ENCODE measurements at regions not wholly inside any gene's neighbourhood (a gene's known extent, or its start where the extent isn't known, plus 50 kb on each side); places are given as distances from the start of the nearest gene placed in this dataset.

DNA sequence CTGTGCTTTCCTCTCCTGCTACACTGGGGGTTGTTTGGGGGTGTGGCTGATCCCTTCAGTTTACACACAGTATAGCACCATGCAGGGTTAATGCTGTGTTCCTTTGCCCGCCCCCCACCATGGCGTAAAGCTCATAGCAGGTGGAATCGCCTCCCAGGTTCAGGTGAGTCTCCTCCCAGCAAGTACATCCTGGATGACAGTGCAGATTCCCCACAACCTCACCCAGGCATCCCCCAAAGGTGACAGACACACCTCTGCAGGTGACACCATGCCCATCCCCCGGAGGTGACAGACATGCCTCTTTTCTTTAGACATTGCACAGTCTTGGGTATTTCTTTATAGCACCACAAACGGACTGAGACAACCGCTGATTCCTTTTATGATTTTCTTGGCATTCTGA is 343.7 kb downstream of the BRD1 start:
- no peak overlapping the region for H3K27ac ChIP-seq (ENCODE audit: insufficient read depth, low read length)
- no CpG with 5 or more reads among the region's 6 CpGs for WGBS, 2 experiments (ENCODE audit: extremely low coverage in 2 of 2, insufficient read length in 1 of 2)
- in situ Hi-C loops (cut with MboI; ENCODE audit: low sequenced_read_pairs) (no loop called here), intact Hi-C loops (cut with micrococcal nuclease) (no loop called here), dilution Hi-C loops (cut with HindIII; ENCODE audit: low sequenced_read_pairs, unreplicated experiment) (no loop called here)
- no TSS peak for BruUV-seq (replicated peaks)
- H3K9ac ChIP-seq (ENCODE audit: low read depth, low read length) = no peak overlapping the region
- H3K9me3 ChIP-seq (ENCODE audit: control insufficient read depth, insufficient read depth, low read length) = peaks cover 47% of the 10 kb centered on the region
- no peak overlapping the region for H3K18ac ChIP-seq (ENCODE audit: low read depth, low read length)
- no peaks in the 10 kb centered on the region for H3K27me3 ChIP-seq (ENCODE audit: control insufficient read depth, insufficient read depth, low read length)
- H4K5ac ChIP-seq (ENCODE audit: low read depth, low read length) = no peak overlapping the region
- H3K4me1 ChIP-seq (ENCODE audit: control insufficient read depth, insufficient read depth, low read length) = no peaks in the 10 kb centered on the region
- H2AK9ac ChIP-seq (replicated peaks; ENCODE audit: low read depth, low read length, poor library complexity) = no peak overlapping the region
- H2AFZ ChIP-seq (replicated peaks; ENCODE audit: low read length, poor library complexity) = no peak overlapping the region
- no peak overlapping the region for H2BK15ac ChIP-seq (ENCODE audit: low read depth, low read length)
- no peak overlapping the region for H4K91ac ChIP-seq (ENCODE audit: insufficient read depth, low read depth, low read length)
- H3K4me3 ChIP-seq (ENCODE audit: insufficient read depth, low read depth, low read length) = no peak overlapping the region
- H3K9me1 ChIP-seq (ENCODE audit: insufficient read depth, low read length) = no peaks in the 10 kb centered on the region
- H3K4me2 ChIP-seq (ENCODE audit: low read depth, low read length) = no peak overlapping the region
- H2AK5ac ChIP-seq (ENCODE audit: low read depth, low read length) = no peak overlapping the region
- H2BK20ac ChIP-seq (ENCODE audit: low read depth, low read length) = no peak overlapping the region
- H3K14ac ChIP-seq (replicated peaks; ENCODE audit: low read depth, low read length) = no peak overlapping the region
- no peaks in the 10 kb centered on the region for H3K36me3 ChIP-seq (ENCODE audit: control insufficient read depth, insufficient read depth, low read length)
- DNase-seq = no peak
- no peak overlapping the region for H3K56ac ChIP-seq (ENCODE audit: extremely low read depth, insufficient read depth, low read length)
- ATAC-seq (ENCODE audit: low read depth) = no peak
- ChIA-PET CTCF (no interaction called here), POLR2A (ENCODE audit: unreplicated experiment) (no interaction called here)
- H3K4ac ChIP-seq (ENCODE audit: low read depth, low read length) = no peak overlapping the region
- H3K23ac ChIP-seq (ENCODE audit: low read depth, low read length) = no peak overlapping the region
- H3K79me1 ChIP-seq (ENCODE audit: low read depth in 1 of 2, low read length in 2 of 2) = no peaks in the 10 kb centered on the region
- H2BK120ac ChIP-seq (ENCODE audit: low read depth, low read length) = no peak overlapping the region
- H4K20me1 ChIP-seq (ENCODE audit: insufficient read depth, low read length) = no peaks in the 10 kb centered on the region
- no peak overlapping the region for H4K8ac ChIP-seq (ENCODE audit: low read depth in 2 of 2, low read length in 2 of 2)
- H2BK5ac ChIP-seq (ENCODE audit: low read depth, low read length, poor library complexity, severe bottlenecking) = no peak overlapping the region
- no peak for TF ChIP-seq RFX5 (IDR thresholded peaks at IDR 0.05; ENCODE audit: low read depth, low read length)
- TF ChIP-seq CHD1 (IDR thresholded peaks at IDR 0.05; ENCODE audit: low read depth, low read length) = no peak
- no peak for TF ChIP-seq NFE2L2 (IDR thresholded peaks at IDR 0.05; ENCODE audit: low read depth, low read length)
- TF ChIP-seq, protein P1, sequence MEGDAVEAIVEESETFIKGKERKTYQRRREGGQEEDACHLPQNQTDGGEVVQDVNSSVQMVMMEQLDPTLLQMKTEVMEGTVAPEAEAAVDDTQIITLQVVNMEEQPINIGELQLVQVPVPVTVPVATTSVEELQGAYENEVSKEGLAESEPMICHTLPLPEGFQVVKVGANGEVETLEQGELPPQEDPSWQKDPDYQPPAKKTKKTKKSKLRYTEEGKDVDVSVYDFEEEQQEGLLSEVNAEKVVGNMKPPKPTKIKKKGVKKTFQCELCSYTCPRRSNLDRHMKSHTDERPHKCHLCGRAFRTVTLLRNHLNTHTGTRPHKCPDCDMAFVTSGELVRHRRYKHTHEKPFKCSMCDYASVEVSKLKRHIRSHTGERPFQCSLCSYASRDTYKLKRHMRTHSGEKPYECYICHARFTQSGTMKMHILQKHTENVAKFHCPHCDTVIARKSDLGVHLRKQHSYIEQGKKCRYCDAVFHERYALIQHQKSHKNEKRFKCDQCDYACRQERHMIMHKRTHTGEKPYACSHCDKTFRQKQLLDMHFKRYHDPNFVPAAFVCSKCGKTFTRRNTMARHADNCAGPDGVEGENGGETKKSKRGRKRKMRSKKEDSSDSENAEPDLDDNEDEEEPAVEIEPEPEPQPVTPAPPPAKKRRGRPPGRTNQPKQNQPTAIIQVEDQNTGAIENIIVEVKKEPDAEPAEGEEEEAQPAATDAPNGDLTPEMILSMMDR (conservative IDR thresholded peaks at IDR 0.05; ENCODE audit: low read depth, low read length) = no peak
- no peak for TF ChIP-seq BHLHE40 (IDR thresholded peaks at IDR 0.05; ENCODE audit: low read depth, low read length)
- TF ChIP-seq CEBPB (IDR thresholded peaks at IDR 0.05; ENCODE audit: low read depth, low read length) = no peak
- no peak for TF ChIP-seq FOS (IDR thresholded peaks at IDR 0.05; ENCODE audit: low read depth, low read length)
- TF ChIP-seq, protein P2, sequence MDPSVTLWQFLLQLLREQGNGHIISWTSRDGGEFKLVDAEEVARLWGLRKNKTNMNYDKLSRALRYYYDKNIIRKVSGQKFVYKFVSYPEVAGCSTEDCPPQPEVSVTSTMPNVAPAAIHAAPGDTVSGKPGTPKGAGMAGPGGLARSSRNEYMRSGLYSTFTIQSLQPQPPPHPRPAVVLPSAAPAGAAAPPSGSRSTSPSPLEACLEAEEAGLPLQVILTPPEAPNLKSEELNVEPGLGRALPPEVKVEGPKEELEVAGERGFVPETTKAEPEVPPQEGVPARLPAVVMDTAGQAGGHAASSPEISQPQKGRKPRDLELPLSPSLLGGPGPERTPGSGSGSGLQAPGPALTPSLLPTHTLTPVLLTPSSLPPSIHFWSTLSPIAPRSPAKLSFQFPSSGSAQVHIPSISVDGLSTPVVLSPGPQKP (IDR thresholded peaks at IDR 0.05; ENCODE audit: borderline replicate concordance, low read depth, low read length) = no peak
- TF ChIP-seq, protein P3, sequence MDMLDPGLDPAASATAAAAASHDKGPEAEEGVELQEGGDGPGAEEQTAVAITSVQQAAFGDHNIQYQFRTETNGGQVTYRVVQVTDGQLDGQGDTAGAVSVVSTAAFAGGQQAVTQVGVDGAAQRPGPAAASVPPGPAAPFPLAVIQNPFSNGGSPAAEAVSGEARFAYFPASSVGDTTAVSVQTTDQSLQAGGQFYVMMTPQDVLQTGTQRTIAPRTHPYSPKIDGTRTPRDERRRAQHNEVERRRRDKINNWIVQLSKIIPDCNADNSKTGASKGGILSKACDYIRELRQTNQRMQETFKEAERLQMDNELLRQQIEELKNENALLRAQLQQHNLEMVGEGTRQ (IDR thresholded peaks at IDR 0.05; ENCODE audit: low read depth, low read length) = no peak
- TF ChIP-seq MXI1 (IDR thresholded peaks at IDR 0.05; ENCODE audit: borderline replicate concordance, low read depth, low read length) = no peak
- TF ChIP-seq SMC3 (IDR thresholded peaks at IDR 0.05; ENCODE audit: low read depth, low read length) = no peak
- TF ChIP-seq POLR2A (IDR thresholded peaks at IDR 0.05; ENCODE audit: low read depth, low read length) = no peak
- no peak for TF ChIP-seq RCOR1 (IDR thresholded peaks at IDR 0.05; ENCODE audit: insufficient replicate concordance, low read length)
- no peak for TF ChIP-seq MAZ (IDR thresholded peaks at IDR 0.05; ENCODE audit: borderline replicate concordance, low read depth, low read length)
- TF ChIP-seq MAFK (IDR thresholded peaks at IDR 0.05; ENCODE audit: low read depth, low read length) = no peak
- TF ChIP-seq RAD21 (IDR thresholded peaks at IDR 0.05; ENCODE audit: low read length) = no peak

Data from IMR-90 (cell line).